Panc1 (cell line): ENCODE measurements at regions not wholly inside any gene's neighbourhood (a gene's known extent, or its start where the extent isn't known, plus 50 kb on each side); places are given as distances from the start of the nearest gene placed in this dataset.

ENCODE experiments used
- ATAC-seq: fragments of 200-7000 bp; cut with Tn5 transposase; 2 replicates; pipeline ENCODE4 v1.9.1; 2020; ENCODE audit warnings: mild to moderate bottlenecking, moderate library complexity
- BruUV-seq: library from RNA; stranded (reverse); fragments of 400-500 nt; replicated peaks from 2 replicates; lab custom pipeline; 2021; lab: Mats Ljungman, UMichigan
- CTCF ChIA-PET: fragments of 300-600 bp; sonication (Branson Sonifier 250); formaldehyde crosslinking; loops from one replicate; lab custom pipeline; 2022; ENCODE audit warnings: antibody characterized with exemption; lab: Charles Lee
- POLR2A ChIA-PET: fragments of 300-600 bp; sonication (Branson Sonifier 250); formaldehyde crosslinking; loops from one replicate; lab custom pipeline; 2022; ENCODE audit warnings: antibody characterized with exemption; lab: Charles Lee
- DNase-seq: peaks from one replicate; pipeline ENCODE4 v3.0.0-alpha.2; 2010; ENCODE audit warnings: low read depth, low spot score
- H3K27ac ChIP-seq: 2 replicates; pipeline ENCODE4 v1.5.1; 2011; ENCODE audit warnings: mild to moderate bottlenecking, low read length, inconsistent platforms
- H3K27me3 ChIP-seq: fragments of 200-500 bp; sonication (Bioruptor generic); 2 replicates; pipeline ENCODE4 v1.6.0; 2014; ENCODE audit warnings: low read length, inconsistent platforms; ENCODE audit not compliant: control insufficient read depth, insufficient read depth
- H3K36me3 ChIP-seq: fragments of 200-500 bp; sonication (Bioruptor generic); 2 replicates; pipeline ENCODE4 v1.5.1; 2014; ENCODE audit warnings: inconsistent platforms, mild to moderate bottlenecking, low read length, moderate library complexity; ENCODE audit not compliant: control insufficient read depth, insufficient read depth
- H3K4me1 ChIP-seq: 2 replicates; pipeline ENCODE4 v1.5.1; 2011; ENCODE audit warnings: inconsistent platforms, mild to moderate bottlenecking, low read length, moderate library complexity; ENCODE audit not compliant: control insufficient read depth, insufficient read depth
- H3K4me3 ChIP-seq, 2 experiments: 2 replicates each; pipeline ENCODE4 v1.5.1; 2011 to 2012; ENCODE audit warnings: low read depth in 2 of 2, low read length in 2 of 2, mild to moderate bottlenecking in 2 of 2, inconsistent platforms in 1 of 2, moderate library complexity in 1 of 2
- H3K9me3 ChIP-seq: fragments of 200-500 bp; sonication (Bioruptor generic); 2 replicates; pipeline ENCODE4 v1.5.1; 2014; ENCODE audit warnings: low read depth, mild to moderate bottlenecking, inconsistent platforms, low read length, moderate library complexity; ENCODE audit not compliant: control insufficient read depth, insufficient read depth
- CTCF ChIP-seq: fragments of 450-650 bp; IDR thresholded peaks from 2 replicates; pipeline ENCODE4 v1.5.1; 2017; ENCODE audit warnings: mild to moderate bottlenecking
- POLR2AphosphoS5 ChIP-seq: IDR thresholded peaks from 2 replicates; pipeline ENCODE4 v1.6.1; 2012; ENCODE audit warnings: mild to moderate bottlenecking, low read depth, low read length, moderate library complexity
- REST ChIP-seq, 2 experiments: IDR thresholded peaks; 2 replicates each; pipeline ENCODE4 v1.6.1; 2011 to 2012; ENCODE audit warnings: low read depth in 2 of 2, control low read depth in 1 of 2, low read length in 1 of 2, mild to moderate bottlenecking in 1 of 2, moderate library complexity in 1 of 2; ENCODE audit not compliant: insufficient read depth in 1 of 2
- SIN3A ChIP-seq: IDR thresholded peaks from 2 replicates; pipeline ENCODE4 v1.6.1; 2012; ENCODE audit warnings: low read depth, mild to moderate bottlenecking, low read length, moderate library complexity, borderline replicate concordance; ENCODE audit not compliant: insufficient read depth
- TCF7L2 ChIP-seq: IDR thresholded peaks from 2 replicates; pipeline ENCODE4 v1.6.1; 2011; ENCODE audit warnings: mild to moderate bottlenecking, low read depth, low read length, inconsistent platforms
- in situ Hi-C: cut with HindIII; loops from 2 replicates; pipeline ENCODE4 v1.10.0; 2016; ENCODE audit warnings: low sequenced_read_pairs, low pct_unique_long_range_greater_than_20kb
- intact Hi-C: fragments of 100-400 bp; cut with micrococcal nuclease; formaldehyde crosslinking; loops from one replicate; pipeline ENCODE4 v1.10.0; 2022; ENCODE audit not compliant: unreplicated experiment

GRCh38 chr12:114846771-114847170 is 162.8 kb upstream of the TBX3 start:
- Histone ChIP-seq H3K27ac (no peak overlapping the region), H3K9me3 (no peaks in the 10 kb centered on the region), H3K36me3 (no peaks in the 10 kb centered on the region), H3K4me3 (no peak overlapping the region), H3K27me3 (no peaks in the 10 kb centered on the region; the same call in 1 of the 2 replicates), H3K4me1 (no peaks in the 10 kb centered on the region)
- intact Hi-C loops: no loop called here
- ChIA-PET POLR2A (no interaction called here), CTCF (no interaction called here)
- TF ChIP-seq TCF7L2 (no peak), CTCF (no peak), SIN3A (no peak), POLR2AphosphoS5 (no peak), REST (IDR thresholded peaks at IDR 0.05; ENCODE audit: insufficient read depth in 1 of 2, low read depth in 2 of 2, low read length in 1 of 2) (no peak)
- DNase-seq (no peak), ATAC-seq (no peak)
- in situ Hi-C loops: no loop called here
- no TSS peak for BruUV-seq

GRCh38 chr12:114841557-114842251 is 157.7 kb upstream of the TBX3 start:
- ChIA-PET POLR2A (no interaction called here), CTCF (no interaction called here)
- H3K9me3 ChIP-seq: no peaks in the 10 kb centered on the region
- TF ChIP-seq POLR2AphosphoS5 (no peak), TCF7L2 (no peak), REST (IDR thresholded peaks at IDR 0.05; ENCODE audit: insufficient read depth in 1 of 2, low read depth in 2 of 2, low read length in 1 of 2) (no peak), SIN3A (no peak), CTCF (no peak)
- BruUV-seq: no TSS peak
- no peak overlapping the region for H3K4me3 ChIP-seq
- H3K27ac ChIP-seq: no peak overlapping the region
- H3K36me3 ChIP-seq: no peaks in the 10 kb centered on the region
- intact Hi-C loops (no loop called here), in situ Hi-C loops (no loop called here)
- ATAC-seq (no peak), DNase-seq (no peak)
- H3K27me3 ChIP-seq: no peaks in the 10 kb centered on the region
- H3K4me1 ChIP-seq: no peaks in the 10 kb centered on the region
